ENCODE measurements at regions not wholly inside any gene's neighbourhood (a gene's known extent, or its start where the extent isn't known, plus 50 kb on each side); places are given as distances from the start of the nearest gene placed in this dataset.
"Not testable (repeated sequence)": the region's sequence is repeated elsewhere in the genome, so short reads cannot be mapped to it uniquely, and the experiment has no call there.

GRCh38 chr7:42677751-42678699 is 233.8 kb downstream of the C7orf25 start:
- DNase-seq (ENCODE audit: low spot score), result peak; percentile 21

GRCh38 chr7:42674541-42674940 is 237.3 kb downstream of the C7orf25 start:
- DNase-seq (ENCODE audit: low spot score), result no peak

- DNase-seq (ENCODE audit: low spot score), result no peak
These were observed 237.9 kb downstream of the C7orf25 start for GRCh38 chr7:42673951-42674350.

GRCh38 chr7:42672339-42672999 is 239.4 kb downstream of the C7orf25 start:
- DNase-seq (ENCODE audit: low spot score), result peak; percentile 47

GRCh38 chr7:42671627-42672026 is 240.2 kb downstream of the C7orf25 start:
- no peak for DNase-seq (ENCODE audit: low spot score)

- DNase-seq (ENCODE audit: low spot score), result no peak
These were observed 244.9 kb downstream of the C7orf25 start for GRCh38 chr7:42666994-42667393.

- no peak for DNase-seq (ENCODE audit: low spot score)
These were observed 249.0 kb downstream of the C7orf25 start for GRCh38 chr7:42662862-42663261.

GRCh38 chr7:42661312-42661711 is 250.6 kb downstream of the C7orf25 start:
- DNase-seq (ENCODE audit: low spot score), result peak; percentile 63

GRCh38 chr7:42650701-42651100 is 261.2 kb downstream of the C7orf25 start:
- DNase-seq (ENCODE audit: low spot score), result no peak

GRCh38 chr7:42650171-42650570 is 261.7 kb downstream of the C7orf25 start:
- no peak for DNase-seq (ENCODE audit: low spot score)

GRCh38 chr7:42645906-42646305 is 266.0 kb downstream of the C7orf25 start:
- no peak for DNase-seq (ENCODE audit: low spot score)

GRCh38 chr7:42642699-42643098 is 269.2 kb downstream of the C7orf25 start:
- no peak for DNase-seq (ENCODE audit: low spot score)

GRCh38 chr7:42639930-42640329 is 271.9 kb downstream of the C7orf25 start:
- DNase-seq (ENCODE audit: low spot score), result no peak

GRCh38 chr7:42636380-42636779 is 275.5 kb downstream of the C7orf25 start:
- not testable (repeated sequence) for DNase-seq (ENCODE audit: low spot score)

- no peak for DNase-seq (ENCODE audit: low spot score)
These were observed 283.8 kb downstream of the C7orf25 start for GRCh38 chr7:42628054-42628453.

GRCh38 chr7:42627626-42628025 is 284.2 kb downstream of the C7orf25 start:
- DNase-seq (ENCODE audit: low spot score), result no peak

- DNase-seq (ENCODE audit: low spot score), result no peak
These were observed 284.8 kb downstream of the C7orf25 start for GRCh38 chr7:42627101-42627500.

- no peak for DNase-seq (ENCODE audit: low spot score)
These were observed 286.4 kb downstream of the C7orf25 start for GRCh38 chr7:42625421-42625820.

- DNase-seq (ENCODE audit: low spot score), result no peak
These were observed 287.4 kb downstream of the C7orf25 start for GRCh38 chr7:42624471-42624870.

- no peak for DNase-seq (ENCODE audit: low spot score)
These were observed 290.2 kb downstream of the C7orf25 start for GRCh38 chr7:42621543-42622219.

- no peak for DNase-seq (ENCODE audit: low spot score)
These were observed 293.1 kb downstream of the C7orf25 start for GRCh38 chr7:42618651-42619360.

Data from kidney capillary endothelial cell (primary cell).